CD4-positive, alpha-beta memory T cell (primary cell): ENCODE measurements at regions not wholly inside any gene's neighbourhood (a gene's known extent, or its start where the extent isn't known, plus 50 kb on each side); places are given as distances from the start of the nearest gene placed in this dataset.

Experiments used
- CTCF ChIA-PET: fragments of 350-600 bp; sonication (Branson Sonifier 250); formaldehyde crosslinking; loops from one replicate; lab custom pipeline; 2021; ENCODE audit warnings: inconsistent platforms; ENCODE audit not compliant: partially characterized antibody; lab: Charles Lee
- POLR2A ChIA-PET: fragments of 350-600 bp; sonication (Branson Sonifier 250); formaldehyde crosslinking; loops from one replicate; lab custom pipeline; 2021; ENCODE audit not compliant: partially characterized antibody; lab: Charles Lee
- DNase-seq, 5 donors: peaks; one replicate each; pipeline versions ENCODE4 v3.0.0 to v3.0.0-alpha.2; 2020 to 2022; ENCODE audit warnings: mixed read lengths in 1 of 5
- H3K27ac ChIP-seq: one replicate; pipeline ENCODE4 v1.7.0; 2013; ENCODE audit warnings: low read depth, low read length
- H3K27me3 ChIP-seq: 2 replicates; pipeline ENCODE4 v1.7.0; 2013; ENCODE audit warnings: mild to moderate bottlenecking, low read length, moderate library complexity; ENCODE audit not compliant: insufficient read depth
- H3K36me3 ChIP-seq: 2 replicates; pipeline ENCODE4 v1.7.0; 2013; ENCODE audit warnings: mild to moderate bottlenecking, low read length, moderate library complexity; ENCODE audit not compliant: insufficient read depth
- H3K4me1 ChIP-seq: 2 replicates; pipeline ENCODE4 v1.7.0; 2013; ENCODE audit warnings: mild to moderate bottlenecking, low read length, moderate library complexity; ENCODE audit not compliant: insufficient read depth
- H3K4me3 ChIP-seq, 2 donors: one replicate each; pipeline ENCODE4 v1.7.0; 2013; ENCODE audit warnings: low read length in 2 of 2, mild to moderate bottlenecking in 1 of 2
- H3K9me3 ChIP-seq, 2 donors: one replicate each; pipeline ENCODE4 v1.7.0; 2013; ENCODE audit warnings: low read length in 2 of 2, control low read depth in 1 of 2; ENCODE audit not compliant: control insufficient read depth in 1 of 2
- H3K27ac Mint-ChIP-seq, 7 donors: one replicate each; pipeline ENCODE4 v1.8.0; 2020 to 2021; ENCODE audit warnings: mixed read lengths in 7 of 7, mild to moderate bottlenecking in 6 of 7, inconsistent platforms in 3 of 7, moderate library complexity in 3 of 7
- H3K27me3 Mint-ChIP-seq, 2 donors: one replicate each; pipeline ENCODE4 v1.8.0; 2020 to 2021; ENCODE audit warnings: mixed read lengths in 2 of 2
- H3K36me3 Mint-ChIP-seq, 2 donors: one replicate each; pipeline ENCODE4 v1.8.0; 2020 to 2021; ENCODE audit warnings: mixed read lengths in 2 of 2, inconsistent platforms in 1 of 2, mild to moderate bottlenecking in 1 of 2
- H3K4me1 Mint-ChIP-seq, 4 donors: one replicate each; pipeline ENCODE4 v1.8.0; 2020 to 2021; ENCODE audit warnings: mixed read lengths in 4 of 4, mild to moderate bottlenecking in 1 of 4
- H3K4me3 Mint-ChIP-seq, 8 donors: one replicate each; pipeline ENCODE4 v1.8.0; 2020 to 2021; ENCODE audit warnings: mixed read lengths in 8 of 8, mild to moderate bottlenecking in 7 of 8, moderate library complexity in 6 of 8, inconsistent platforms in 3 of 8
- H3K9me3 Mint-ChIP-seq, 8 donors: one replicate each; pipeline ENCODE4 v1.8.0; 2020 to 2021; ENCODE audit warnings: mixed read lengths in 8 of 8, mild to moderate bottlenecking in 5 of 8, inconsistent platforms in 3 of 8, moderate library complexity in 1 of 8
- intact Hi-C: fragments of 100-400 bp; cut with micrococcal nuclease; formaldehyde crosslinking; loops from one replicate; pipeline ENCODE4 v1.15.1; 2023

DNA sequence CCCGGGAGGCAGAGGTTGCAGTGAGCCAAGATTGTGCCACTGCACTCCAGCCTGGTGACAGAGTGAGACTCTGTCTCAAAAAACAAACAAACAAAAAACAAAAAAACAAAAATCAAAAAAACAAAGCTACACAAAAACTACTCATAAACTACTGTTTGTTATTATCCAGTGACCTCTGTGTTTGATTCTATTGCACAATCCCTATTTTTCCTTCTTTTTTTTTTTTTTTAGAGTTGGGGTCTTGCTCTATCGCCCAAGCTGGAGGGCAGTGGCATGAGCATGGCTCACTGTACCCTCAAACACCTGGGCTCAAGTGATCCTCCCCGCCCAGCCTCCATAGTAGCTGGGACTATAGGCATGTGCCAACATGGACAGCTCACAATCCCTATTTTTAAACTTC is 92.7 kb downstream of the FAM217A start:
- peaks cover 0 to 3% (median 0%) of the 10 kb centered on the region in 8 donors for H3K9me3 Mint-ChIP-seq
- peaks cover 11 to 30% of the 10 kb centered on the region in 2 donors for H3K36me3 Mint-ChIP-seq
- DNase-seq: no peak
- no peak overlapping the region for H3K4me3 Mint-ChIP-seq
- peak overlapping the region in 1 of 7 donors; percentile 73 for H3K27ac Mint-ChIP-seq
- H3K4me1 Mint-ChIP-seq: peaks cover 7 to 18% (median 9%) of the 10 kb centered on the region in 4 donors
- H3K36me3 ChIP-seq: no peaks in the 10 kb centered on the region
- no peaks in the 10 kb centered on the region for H3K27me3 Mint-ChIP-seq
- H3K27me3 ChIP-seq: no peaks in the 10 kb centered on the region
- intact Hi-C loops: no loop called here
- no peaks in the 10 kb centered on the region for H3K9me3 ChIP-seq
- H3K27ac ChIP-seq: no peak overlapping the region
- ChIA-PET POLR2A (interaction anchor here (0.7 kb wide), 1 partner anchor 727 kb away, joined by 3 read pairs; no protein-coding TSS in a partner anchor), CTCF (interaction anchor here (1.3 to 2.1 kb wide), 5 partner anchors 9 to 137 kb away, joined by 4 to 22 read pairs (median 5); partner anchors contain the start of gene FAM50B)
- H3K4me1 ChIP-seq: peaks cover 7% of the 10 kb centered on the region
- no peak overlapping the region for H3K4me3 ChIP-seq

DNA sequence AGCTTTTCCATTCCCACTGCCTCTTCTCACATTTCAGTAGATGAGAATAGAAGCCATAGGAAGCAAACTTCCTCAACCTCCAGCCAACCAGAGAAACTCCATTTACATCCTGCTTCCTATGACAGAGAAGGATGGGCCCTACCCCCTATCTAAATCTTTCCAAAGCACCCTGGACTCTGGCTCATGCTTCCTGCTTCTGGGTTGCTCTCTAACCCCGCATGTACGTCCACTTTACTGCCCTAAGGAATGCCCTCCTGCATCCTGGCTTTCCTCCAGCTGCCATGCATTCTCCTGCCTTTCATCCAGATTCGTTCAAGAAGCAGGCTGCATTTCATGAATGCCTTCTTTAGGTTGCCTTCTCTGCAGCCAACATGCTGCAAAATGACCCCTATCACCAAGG is 91.9 kb downstream of the FAM217A start:
- Mint-ChIP-seq H3K36me3 (peaks cover 9 to 26% of the 10 kb centered on the region in 2 donors), H3K27ac (no peak overlapping the region), H3K9me3 (peaks cover 0 to 1% (median 0%) of the 10 kb centered on the region in 8 donors), H3K27me3 (no peaks in the 10 kb centered on the region), H3K4me3 (no peak overlapping the region), H3K4me1 (peaks cover 9 to 22% (median 14%) of the 10 kb centered on the region in 4 donors)
- Histone ChIP-seq H3K27me3 (no peaks in the 10 kb centered on the region), H3K36me3 (no peaks in the 10 kb centered on the region), H3K9me3 (no peaks in the 10 kb centered on the region), H3K27ac (no peak overlapping the region), H3K4me3 (no peak overlapping the region), H3K4me1 (peaks cover 8% of the 10 kb centered on the region)
- DNase-seq: no peak
- ChIA-PET CTCF (interaction anchor here (1.3 to 2.1 kb wide), 4 partner anchors 9 to 238 kb away, joined by 3 to 22 read pairs (median 4); no protein-coding TSS in a partner anchor), POLR2A (no interaction called here)
- intact Hi-C loops: no loop called here

DNA sequence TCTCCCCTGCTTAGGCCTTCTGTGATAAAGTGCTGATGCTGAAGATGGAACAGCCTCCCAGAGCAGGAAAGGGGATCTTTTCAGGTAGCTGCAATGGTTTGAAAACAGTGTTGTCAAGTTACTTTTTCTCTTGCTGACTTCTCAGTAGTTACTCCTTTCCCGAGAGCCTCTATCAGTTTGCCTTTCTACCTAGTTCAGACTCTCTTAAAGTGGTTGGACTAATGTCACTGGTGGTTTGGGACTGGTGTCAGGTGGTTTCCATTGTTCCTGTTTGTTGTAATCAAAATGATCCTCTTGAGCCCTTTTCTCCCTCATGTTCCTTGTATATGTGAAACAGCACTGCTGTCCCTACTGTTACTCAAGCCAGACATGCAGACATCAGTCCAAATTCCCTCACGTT is 91.4 kb downstream of the FAM217A start:
- DNase-seq: no peak
- Mint-ChIP-seq H3K9me3 (no peaks in the 10 kb centered on the region), H3K4me1 (peaks cover 9 to 23% (median 14%) of the 10 kb centered on the region in 4 donors), H3K4me3 (no peak overlapping the region), H3K27me3 (no peaks in the 10 kb centered on the region), H3K36me3 (peaks cover 9 to 22% of the 10 kb centered on the region in 2 donors), H3K27ac (no peak overlapping the region)
- no peaks in the 10 kb centered on the region for H3K36me3 ChIP-seq
- H3K4me3 ChIP-seq: no peak overlapping the region
- no peak overlapping the region for H3K27ac ChIP-seq
- H3K4me1 ChIP-seq: peaks cover 8% of the 10 kb centered on the region
- CTCF ChIA-PET: interaction anchor here (1.4 to 4.0 kb wide), 3 partner anchors 9 to 239 kb away, joined by 3 to 50 read pairs (median 16); a partner anchor contains a TSS
- H3K27me3 ChIP-seq: no peaks in the 10 kb centered on the region
- intact Hi-C loops: no loop called here
- H3K9me3 ChIP-seq: no peaks in the 10 kb centered on the region
- POLR2A ChIA-PET: no interaction called here

DNA sequence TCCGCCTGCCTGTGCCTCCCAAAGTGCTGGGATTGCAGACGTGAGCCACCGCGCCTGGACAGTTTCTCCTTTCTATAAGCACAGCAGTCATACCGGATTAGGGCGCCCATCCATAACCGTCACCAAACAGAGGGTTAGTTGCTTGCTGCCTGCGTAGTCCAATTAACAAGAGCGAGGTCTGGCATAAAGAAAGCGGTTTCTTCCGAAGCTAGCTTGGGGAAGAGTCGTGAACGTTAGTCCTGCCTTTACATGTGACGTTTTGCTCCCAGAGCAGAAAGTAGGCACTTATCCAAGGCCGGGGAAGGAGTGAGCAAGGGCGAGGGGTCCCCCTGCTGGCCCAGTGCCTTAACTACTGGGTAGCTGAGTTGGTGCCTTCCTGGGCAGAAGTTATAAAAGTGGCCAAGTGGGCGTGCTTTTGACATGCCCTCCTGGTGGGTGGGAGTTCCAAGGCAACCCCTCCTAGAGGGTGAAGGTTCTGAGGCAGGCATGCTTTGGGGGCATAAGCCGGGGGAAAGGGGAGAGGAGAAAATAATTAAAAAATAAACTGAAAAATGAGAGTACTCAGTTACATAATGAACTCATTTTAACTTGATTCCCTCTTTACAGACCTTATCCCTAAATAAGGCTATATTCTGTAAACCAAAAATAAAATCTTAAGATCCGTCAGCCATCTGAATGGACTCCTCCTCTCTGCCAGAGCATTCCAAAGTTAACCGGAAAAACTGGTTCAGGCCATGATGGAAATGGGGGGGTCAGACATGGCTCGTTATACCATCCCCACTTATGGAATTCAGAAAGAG is 88.0 kb downstream of the FAM217A start:
- H3K9me3 Mint-ChIP-seq: no peaks in the 10 kb centered on the region
- intact Hi-C loops: loop anchor here (1.0 kb wide), 1 partner anchor 249 kb away; no protein-coding TSS in a partner anchor

DNA sequence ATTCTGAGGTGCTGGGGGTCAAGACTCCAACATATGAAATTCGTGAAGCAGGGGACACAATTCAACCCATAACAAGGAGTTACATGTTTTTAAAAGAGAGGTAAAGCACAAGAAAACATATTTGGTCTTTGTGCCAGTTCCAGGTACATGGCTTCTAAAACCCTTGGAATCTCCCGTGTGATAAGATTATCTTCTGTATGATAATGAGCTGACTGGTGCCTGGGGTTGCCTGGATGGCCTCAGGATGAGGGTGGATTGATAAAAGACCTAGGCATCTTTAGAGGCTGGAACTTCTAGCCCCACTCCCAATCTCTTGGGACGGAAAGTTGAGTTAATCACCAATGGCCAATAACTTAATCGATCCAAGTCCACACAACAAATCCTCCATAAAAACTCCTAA is 87.0 kb downstream of the FAM217A start:
- Mint-ChIP-seq H3K27ac (no peak overlapping the region), H3K36me3 (peaks cover 9 to 10% of the 10 kb centered on the region in 2 donors), H3K4me3 (no peak overlapping the region), H3K4me1 (peaks cover 12 to 23% (median 19%) of the 10 kb centered on the region in 4 donors), H3K27me3 (no peaks in the 10 kb centered on the region), H3K9me3 (no peaks in the 10 kb centered on the region)
- H3K36me3 ChIP-seq: no peaks in the 10 kb centered on the region
- intact Hi-C loops: loop anchor here (1.0 kb wide), 1 partner anchor 250 kb away; no protein-coding TSS in a partner anchor
- H3K4me1 ChIP-seq: peaks cover 8% of the 10 kb centered on the region
- no peak for DNase-seq
- CTCF ChIA-PET: interaction anchor here (0.7 to 1.9 kb wide), 5 partner anchors 14 to 245 kb away, joined by 3 to 14 read pairs (median 6); partner anchors contain the start of gene FAM50B
- no peak overlapping the region for H3K27ac ChIP-seq
- no peak overlapping the region for H3K4me3 ChIP-seq
- no peaks in the 10 kb centered on the region for H3K9me3 ChIP-seq
- POLR2A ChIA-PET: no interaction called here
- H3K27me3 ChIP-seq: no peaks in the 10 kb centered on the region

More for the DNA sequence above, 88.0 kb downstream of the FAM217A start:
- CTCF ChIA-PET: interaction anchor here (0.6 to 4.0 kb wide), 23 partner anchors 8 to 256 kb away, joined by 3 to 50 read pairs (median 4); partner anchors contain the start of gene FAM50B
- DNase-seq: peak; percentile 52 to 68 (median 58)
- no peaks in the 10 kb centered on the region for H3K27me3 ChIP-seq
- Mint-ChIP-seq H3K4me1 (peaks cover 9 to 23% (median 14%) of the 10 kb centered on the region in 4 donors), H3K27me3 (no peaks in the 10 kb centered on the region), H3K4me3 (no peak overlapping the region), H3K36me3 (peaks cover 9 to 16% of the 10 kb centered on the region in 2 donors), H3K27ac (peak overlapping the region in 4 of 7 donors; percentile 33 to 91 (median 56))
- POLR2A ChIA-PET: interaction anchor here (0.7 to 1.6 kb wide), 2 partner anchors 12 to 31 kb away, joined by 4 to 9 read pairs; a partner anchor contains a TSS
- no peak overlapping the region for H3K27ac ChIP-seq
- peaks cover 8% of the 10 kb centered on the region for H3K4me1 ChIP-seq
- H3K36me3 ChIP-seq: no peaks in the 10 kb centered on the region
- H3K9me3 ChIP-seq: no peaks in the 10 kb centered on the region
- no peak overlapping the region for H3K4me3 ChIP-seq

DNA sequence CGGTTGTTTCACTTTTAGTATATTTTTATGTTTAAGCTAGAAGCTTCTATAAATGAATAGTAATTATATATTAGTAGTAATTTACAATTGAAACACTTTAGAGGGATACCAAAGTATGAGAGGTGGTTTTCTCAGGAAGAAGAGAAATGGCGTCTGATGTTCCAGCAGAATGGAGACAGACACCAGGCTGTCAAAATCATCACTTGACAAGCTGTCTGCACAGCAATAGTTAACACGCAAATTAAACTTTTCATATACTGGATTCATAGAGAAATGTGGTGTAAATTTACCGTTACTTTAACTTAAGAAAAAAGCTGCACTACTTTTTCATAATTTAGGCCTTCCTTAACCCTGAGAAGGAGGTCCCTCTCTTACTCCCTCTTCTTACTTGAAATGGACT is 82.6 kb downstream of the FAM217A start:
- Histone ChIP-seq H3K27me3 (no peaks in the 10 kb centered on the region), H3K36me3 (no peaks in the 10 kb centered on the region), H3K9me3 (no peaks in the 10 kb centered on the region), H3K4me1 (no peaks in the 10 kb centered on the region), H3K4me3 (no peak overlapping the region), H3K27ac (no peak overlapping the region)
- Mint-ChIP-seq H3K27me3 (no peaks in the 10 kb centered on the region), H3K4me3 (no peak overlapping the region), H3K27ac (no peak overlapping the region), H3K36me3 (no peaks in the 10 kb centered on the region), H3K9me3 (no peaks in the 10 kb centered on the region), H3K4me1 (peaks cover 12 to 26% (median 23%) of the 10 kb centered on the region in 4 donors)
- no peak for DNase-seq
- POLR2A ChIA-PET: no interaction called here
- intact Hi-C loops: no loop called here
- CTCF ChIA-PET: interaction anchor here (0.6 to 2.5 kb wide), 5 partner anchors 11 to 994 kb away, joined by 3 to 21 read pairs (median 4); a partner anchor contains a TSS
